Activated CD4-positive, alpha-beta T cell treated with anti-CD3 and anti-CD28 coated beads for 36 hours (primary cell): ENCODE measurements at regions not wholly inside any gene's neighbourhood (a gene's known extent, or its start where the extent isn't known, plus 50 kb on each side); places are given as distances from the start of the nearest gene placed in this dataset.
"Not testable (repeated sequence)": the region's sequence is repeated elsewhere in the genome, so short reads cannot be mapped to it uniquely, and the experiment has no call there.

Source experiments
- ATAC-seq: fragments of 200-7000 bp; cut with Tn5 transposase; one replicate; pipeline ENCODE4 v1.10.0; 2021; ENCODE audit warnings: mild to moderate bottlenecking, moderate library complexity
- CTCF ChIA-PET: fragments of 350-600 bp; sonication (Branson Sonifier 250); formaldehyde crosslinking; loops from one replicate; lab custom pipeline; 2021; ENCODE audit warnings: antibody characterized with exemption; lab: Charles Lee
- POLR2A ChIA-PET: fragments of 350-600 bp; sonication (Branson Sonifier 250); formaldehyde crosslinking; loops from one replicate; lab custom pipeline; 2021; ENCODE audit warnings: antibody characterized with exemption, inconsistent platforms; lab: Charles Lee
- DNase-seq: peaks from one replicate; pipeline ENCODE4 v3.0.0-alpha.2; 2020
- H3K27ac Mint-ChIP-seq: one replicate; pipeline ENCODE4 v1.8.0; 2021; ENCODE audit warnings: mixed read lengths
- H3K27me3 Mint-ChIP-seq: one replicate; pipeline ENCODE4 v1.8.0; 2021; ENCODE audit warnings: mixed read lengths
- H3K36me3 Mint-ChIP-seq: one replicate; pipeline ENCODE4 v1.8.0; 2021; ENCODE audit warnings: low read depth, mixed read lengths
- H3K4me1 Mint-ChIP-seq: one replicate; pipeline ENCODE4 v1.8.0; 2021; ENCODE audit warnings: mixed read lengths
- H3K4me3 Mint-ChIP-seq: one replicate; pipeline ENCODE4 v1.8.0; 2021; ENCODE audit warnings: mild to moderate bottlenecking, moderate library complexity, mixed read lengths
- H3K9me3 Mint-ChIP-seq: one replicate; pipeline ENCODE4 v1.8.0; 2021; ENCODE audit warnings: low read depth, mixed read lengths
- intact Hi-C, 2 experiments: fragments of 100-400 bp; cut with DNase I in 1 of 2; cut with micrococcal nuclease in 1 of 2; formaldehyde crosslinking; loops; one replicate each; pipeline versions ENCODE4 v1.14.2 to v1.15.1; 2022 to 2024; cut with DNase I, micrococcal nuclease

GRCh38 chr16:52141871-52142270 lies 405.1 kb downstream of the TOX3 start:
- DNase-seq (no peak), ATAC-seq (no peak)
- ChIA-PET POLR2A (no interaction called here), CTCF (no interaction called here)
- H3K36me3 Mint-ChIP-seq, result no peaks in the 10 kb centered on the region
- intact Hi-C loops, result no loop called here
- H3K27me3 Mint-ChIP-seq, result no peaks in the 10 kb centered on the region
- no peak overlapping the region for H3K4me3 Mint-ChIP-seq
- no peaks in the 10 kb centered on the region for H3K9me3 Mint-ChIP-seq
- no peaks in the 10 kb centered on the region for H3K4me1 Mint-ChIP-seq
- no peak overlapping the region for H3K27ac Mint-ChIP-seq

- no peaks in the 10 kb centered on the region for H3K36me3 Mint-ChIP-seq
- ChIA-PET POLR2A (no interaction called here), CTCF (interaction anchor here (0.9 kb wide), 1 partner anchor 12 kb away, joined by 3 read pairs; no protein-coding TSS in a partner anchor)
- intact Hi-C loops, result no loop called here
- DNase-seq, result no peak
- no peaks in the 10 kb centered on the region for H3K4me1 Mint-ChIP-seq
- H3K27ac Mint-ChIP-seq, result no peak overlapping the region
- H3K4me3 Mint-ChIP-seq, result no peak overlapping the region
- ATAC-seq, result no peak
- peaks cover 12% of the 10 kb centered on the region for H3K9me3 Mint-ChIP-seq
- H3K27me3 Mint-ChIP-seq, result no peaks in the 10 kb centered on the region
Measured at GRCh38 chr16:52128361-52128760, 418.6 kb downstream of the TOX3 start.

- intact Hi-C loops, result no loop called here
- Mint-ChIP-seq H3K9me3 (peaks cover 18% of the 10 kb centered on the region), H3K36me3 (no peaks in the 10 kb centered on the region), H3K27ac (no peak overlapping the region), H3K4me3 (no peak overlapping the region), H3K4me1 (no peaks in the 10 kb centered on the region), H3K27me3 (no peaks in the 10 kb centered on the region)
- POLR2A ChIA-PET, result no interaction called here
- DNase-seq, result no peak
- no peak for ATAC-seq
- CTCF ChIA-PET, result no interaction called here
Measured at GRCh38 chr16:52123842-52124241, 423.1 kb downstream of the TOX3 start.

DNA sequence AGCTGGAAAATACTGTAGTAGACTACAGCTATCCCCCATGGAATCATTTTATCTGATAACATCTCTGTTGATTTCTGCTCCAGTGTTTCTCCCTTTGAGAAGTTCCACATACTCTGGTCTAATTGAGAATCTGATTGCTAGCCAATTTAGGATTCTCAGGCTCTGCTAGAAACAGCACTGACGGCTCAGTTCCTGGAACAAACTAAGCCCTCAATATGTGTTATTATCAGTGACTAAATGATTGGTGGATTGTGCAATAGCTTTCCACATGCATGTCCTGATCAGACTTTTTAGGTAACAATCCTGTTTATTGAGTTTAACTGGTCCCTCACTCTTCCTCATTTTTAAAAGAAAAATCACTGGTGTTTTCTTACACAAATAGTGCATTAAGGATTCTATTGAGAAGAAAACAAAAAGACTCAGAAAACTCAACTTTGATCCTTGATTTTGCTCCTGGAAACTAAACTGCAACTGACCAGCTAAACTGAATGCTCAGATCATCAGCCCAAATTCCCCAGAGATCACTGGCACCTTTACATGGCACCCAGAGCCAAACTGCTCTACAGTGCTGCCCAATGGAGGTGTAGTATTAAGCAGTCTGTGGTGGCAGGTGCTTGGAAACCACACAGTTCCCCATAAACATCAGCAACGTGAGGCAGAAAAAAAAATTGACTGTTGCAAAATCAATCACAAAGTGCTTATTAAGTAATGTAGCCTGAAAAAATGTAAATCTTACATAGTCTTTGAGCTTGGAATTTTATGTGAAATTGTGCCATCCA lies 423.7 kb downstream of the TOX3 start:
- intact Hi-C loops, result no loop called here
- Mint-ChIP-seq H3K9me3 (peaks cover 18% of the 10 kb centered on the region), H3K4me1 (no peaks in the 10 kb centered on the region), H3K27ac (no peak overlapping the region), H3K36me3 (no peaks in the 10 kb centered on the region), H3K27me3 (no peaks in the 10 kb centered on the region), H3K4me3 (no peak overlapping the region)
- ChIA-PET CTCF (no interaction called here), POLR2A (no interaction called here)
- DNase-seq (no peak), ATAC-seq (no peak)

- Mint-ChIP-seq H3K27ac (no peak overlapping the region), H3K4me1 (no peaks in the 10 kb centered on the region), H3K9me3 (peaks cover 17% of the 10 kb centered on the region), H3K36me3 (no peaks in the 10 kb centered on the region), H3K4me3 (no peak overlapping the region), H3K27me3 (no peaks in the 10 kb centered on the region)
- POLR2A ChIA-PET, result no interaction called here
- ATAC-seq (no peak), DNase-seq (no peak)
- CTCF ChIA-PET, result no interaction called here
- intact Hi-C loops, result no loop called here
Measured at GRCh38 chr16:52117171-52117570, 429.8 kb downstream of the TOX3 start.

GRCh38 chr16:52114379-52114778 lies 432.6 kb downstream of the TOX3 start:
- Mint-ChIP-seq H3K27me3 (no peaks in the 10 kb centered on the region), H3K36me3 (no peaks in the 10 kb centered on the region), H3K4me1 (no peaks in the 10 kb centered on the region), H3K27ac (no peak overlapping the region), H3K9me3 (peaks cover 9% of the 10 kb centered on the region), H3K4me3 (no peak overlapping the region)
- no peak for DNase-seq
- ChIA-PET CTCF (no interaction called here), POLR2A (no interaction called here)
- ATAC-seq, result no peak
- intact Hi-C loops, result no loop called here

DNA sequence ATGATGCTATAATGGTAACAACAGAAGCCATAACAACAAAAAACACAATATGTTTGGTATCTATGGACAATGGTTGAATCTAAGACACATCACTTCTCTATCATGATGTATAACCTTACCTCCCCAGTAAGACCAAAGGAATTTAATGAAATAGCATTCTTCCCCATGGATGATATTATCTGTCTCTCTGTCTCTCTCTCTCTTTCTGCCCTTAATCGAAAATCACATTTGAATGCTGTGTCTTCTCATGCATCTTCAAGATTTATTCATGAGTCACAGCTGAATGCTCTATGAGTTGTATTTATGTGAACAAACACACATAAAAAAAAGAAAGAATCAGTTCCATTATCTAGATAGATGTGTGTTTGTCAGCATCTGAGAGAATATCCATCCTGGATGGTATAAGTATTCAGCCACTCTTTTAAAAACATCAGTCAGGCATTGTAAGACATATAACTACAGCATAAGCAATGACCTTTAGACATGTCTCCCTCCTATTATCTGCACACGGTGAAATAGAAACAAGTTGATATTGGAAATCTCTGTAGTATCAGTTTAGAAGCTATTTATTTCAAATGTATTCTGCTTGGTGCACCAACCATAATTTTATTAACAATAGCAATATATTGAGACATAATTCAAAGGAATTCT lies 433.3 kb downstream of the TOX3 start:
- Mint-ChIP-seq H3K36me3 (no peaks in the 10 kb centered on the region), H3K27ac (no peak overlapping the region), H3K27me3 (no peaks in the 10 kb centered on the region), H3K9me3 (peaks cover 9% of the 10 kb centered on the region), H3K4me3 (no peak overlapping the region), H3K4me1 (no peaks in the 10 kb centered on the region)
- intact Hi-C loops, result no loop called here
- no peak for ATAC-seq
- POLR2A ChIA-PET, result no interaction called here
- CTCF ChIA-PET, result no interaction called here
- no peak for DNase-seq

DNA sequence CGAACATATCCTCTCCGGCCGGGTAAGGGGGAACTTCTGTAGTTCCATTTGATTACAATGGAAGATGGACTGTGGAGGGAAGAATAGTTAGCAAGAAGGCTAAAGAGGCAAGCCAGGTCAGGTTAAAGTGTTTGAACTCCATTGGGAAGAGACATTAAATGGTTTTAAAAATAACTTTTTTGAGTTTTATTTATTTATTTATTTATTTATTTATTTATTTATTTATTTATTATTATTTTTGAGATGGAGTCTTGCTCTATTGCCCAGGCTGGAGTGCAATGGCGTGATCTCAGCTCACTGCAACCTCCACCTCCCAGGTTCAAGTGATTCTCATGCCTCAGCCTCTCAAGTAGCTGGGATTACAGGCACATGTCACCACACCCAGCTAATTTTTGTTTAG lies 441.9 kb downstream of the TOX3 start:
- POLR2A ChIA-PET, result not testable (repeated sequence)
- CTCF ChIA-PET, result interaction anchor here (0.5 kb wide), 1 partner anchor 115 kb away, joined by 3 read pairs; no protein-coding TSS in a partner anchor

GRCh38 chr16:52103791-52104190 lies 443.2 kb downstream of the TOX3 start:
- ATAC-seq (no peak), DNase-seq (no peak)
- CTCF ChIA-PET, result no interaction called here
- H3K9me3 Mint-ChIP-seq, result peaks cover 1% of the 10 kb centered on the region
- no peak overlapping the region for H3K27ac Mint-ChIP-seq
- intact Hi-C loops, result no loop called here
- POLR2A ChIA-PET, result no interaction called here
- H3K36me3 Mint-ChIP-seq, result no peaks in the 10 kb centered on the region
- no peaks in the 10 kb centered on the region for H3K4me1 Mint-ChIP-seq
- H3K27me3 Mint-ChIP-seq, result no peaks in the 10 kb centered on the region
- no peak overlapping the region for H3K4me3 Mint-ChIP-seq

More for the DNA sequence above, 441.9 kb downstream of the TOX3 start:
- H3K36me3 Mint-ChIP-seq, H3K27me3 Mint-ChIP-seq, intact Hi-C loops, H3K4me1 Mint-ChIP-seq, H3K4me3 Mint-ChIP-seq, H3K27ac Mint-ChIP-seq, H3K9me3 Mint-ChIP-seq, ATAC-seq, DNase-seq: not testable (repeated sequence)

DNA sequence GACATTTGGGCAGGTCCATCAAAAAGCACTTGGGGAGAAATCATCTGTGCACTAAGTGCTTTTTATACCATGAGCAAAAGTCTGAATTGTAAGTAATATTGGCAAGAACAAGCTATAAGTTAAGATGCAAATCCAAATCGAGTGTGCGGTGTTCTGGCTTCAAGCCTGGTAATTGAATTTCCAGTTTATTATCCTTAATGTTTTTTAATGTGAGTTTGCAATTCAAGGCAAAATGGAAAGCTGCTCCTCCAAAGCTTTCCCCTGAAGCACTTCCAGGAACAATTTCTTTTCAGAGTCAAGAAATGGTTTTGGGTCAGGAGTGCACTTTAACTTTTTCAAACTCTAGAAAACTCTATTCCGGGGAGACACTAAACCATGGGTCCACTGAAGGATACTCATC lies 445.7 kb downstream of the TOX3 start:
- POLR2A ChIA-PET, result no interaction called here
- Mint-ChIP-seq H3K9me3 (peaks cover 1% of the 10 kb centered on the region), H3K27ac (no peak overlapping the region)

GRCh38 chr16:52099382-52099781 lies 447.6 kb downstream of the TOX3 start:
- no peaks in the 10 kb centered on the region for H3K27me3 Mint-ChIP-seq
- ChIA-PET POLR2A (no interaction called here), CTCF (no interaction called here)
- peaks cover 1% of the 10 kb centered on the region for H3K9me3 Mint-ChIP-seq
- intact Hi-C loops, result no loop called here
- H3K36me3 Mint-ChIP-seq, result no peaks in the 10 kb centered on the region
- ATAC-seq (no peak), DNase-seq (no peak)
- no peaks in the 10 kb centered on the region for H3K4me1 Mint-ChIP-seq
- H3K27ac Mint-ChIP-seq, result no peak overlapping the region
- no peak overlapping the region for H3K4me3 Mint-ChIP-seq

More for the DNA sequence above, 445.7 kb downstream of the TOX3 start:
- Mint-ChIP-seq H3K4me1 (no peaks in the 10 kb centered on the region), H3K4me3 (no peak overlapping the region), H3K27me3 (no peaks in the 10 kb centered on the region), H3K36me3 (no peaks in the 10 kb centered on the region)
- CTCF ChIA-PET, result no interaction called here
- no peak for DNase-seq
- intact Hi-C loops, result no loop called here
- no peak for ATAC-seq

DNA sequence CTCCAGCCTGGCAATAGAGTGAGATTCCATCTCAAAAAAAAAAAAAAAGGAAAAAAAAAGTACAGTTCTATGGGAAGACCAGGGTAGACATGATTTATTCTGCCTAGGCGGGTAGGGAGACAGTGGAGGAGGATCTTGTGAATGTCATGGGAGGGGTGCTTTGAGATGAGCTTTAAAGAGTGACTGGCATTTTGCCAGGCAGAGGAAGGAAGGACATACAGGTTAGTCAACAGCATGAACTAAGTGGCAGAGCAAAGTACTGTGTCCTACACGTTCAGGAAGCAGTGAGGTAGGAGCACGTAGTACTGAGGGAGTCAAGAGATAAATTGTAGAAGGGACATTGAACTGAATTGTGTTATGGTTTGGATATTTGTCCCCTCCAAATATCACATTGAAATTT lies 451.5 kb downstream of the TOX3 start:
- ChIA-PET POLR2A (no interaction called here), CTCF (interaction anchor here (0.6 kb wide), 1 partner anchor 702 kb away, joined by 3 read pairs; no protein-coding TSS in a partner anchor)
- H3K36me3 Mint-ChIP-seq, result no peaks in the 10 kb centered on the region
- H3K9me3 Mint-ChIP-seq, result no peaks in the 10 kb centered on the region
- intact Hi-C loops, result no loop called here
- no peak overlapping the region for H3K4me3 Mint-ChIP-seq
- no peak for DNase-seq
- no peak for ATAC-seq
- H3K4me1 Mint-ChIP-seq, result no peaks in the 10 kb centered on the region
- no peak overlapping the region for H3K27ac Mint-ChIP-seq
- H3K27me3 Mint-ChIP-seq, result no peaks in the 10 kb centered on the region
